ENCODE measurements at regions not wholly inside any gene's neighbourhood (a gene's known extent, or its start where the extent isn't known, plus 50 kb on each side); places are given as distances from the start of the nearest gene placed in this dataset.
A peak's percentile ranks its signal among the peaks of the same experiment; 100 is the strongest.
"Not testable (repeated sequence)": the region's sequence is repeated elsewhere in the genome, so short reads cannot be mapped to it uniquely, and the experiment has no call there.

GRCh38 chr9:38244971-38245370 is 147.5 kb upstream of the ALDH1B1 start:
- Histone ChIP-seq H3K9ac (ENCODE audit: low read length) (no peak overlapping the region), H3K9me3 (ENCODE audit: low read length) (no peaks in the 10 kb centered on the region), H3K36me3 (ENCODE audit: low read depth, low read length) (no peaks in the 10 kb centered on the region), H3K9me2 (replicated peaks; ENCODE audit: low read length) (no peaks in the 10 kb centered on the region), H3K4me2 (ENCODE audit: low read length) (no peak overlapping the region), H3K4me3 (ENCODE audit: low read length) (no peak overlapping the region), H2AFZ (ENCODE audit: low read length) (no peak overlapping the region), H4K20me1 (ENCODE audit: low read length) (no peaks in the 10 kb centered on the region), H3K27ac (ENCODE audit: low read length) (no peak overlapping the region), H3K27me3 (ENCODE audit: low read length) (no peaks in the 10 kb centered on the region), H3K4me1 (ENCODE audit: insufficient read depth, low read length) (no peaks in the 10 kb centered on the region), H3F3A (ENCODE audit: low read length, unreplicated experiment) (no peaks in the 10 kb centered on the region), H3K79me2 (ENCODE audit: low read length) (no peaks in the 10 kb centered on the region)
- CTCF ChIA-PET = no interaction called here
- POLR2A ChIA-PET (ENCODE audit: unreplicated experiment) = interaction anchor here (0.7 kb wide), 1 partner anchor 350 kb away, joined by 6 read pairs; no protein-coding TSS in a partner anchor
- intact Hi-C loops (cut with micrococcal nuclease) = no loop called here
- DNase-seq (peak; percentile 42), ATAC-seq (no peak)
- TF ChIP-seq CTCF (conservative IDR thresholded peaks at IDR 0.05; ENCODE audit: low read depth, low read length) = no peak
- TF ChIP-seq EZH2 (IDR thresholded peaks at IDR 0.05; ENCODE audit: low read length, unreplicated experiment) = no peak
- no peak for TF ChIP-seq EZH2phosphoT487 (IDR thresholded peaks at IDR 0.05; ENCODE audit: borderline replicate concordance, low read length)
- no TSS peak for BruUV-seq (replicated peaks)

- Histone ChIP-seq H3K9me2 (replicated peaks; ENCODE audit: low read length) (no peaks in the 10 kb centered on the region), H3K9me3 (ENCODE audit: low read length) (no peaks in the 10 kb centered on the region), H3K36me3 (ENCODE audit: low read depth, low read length) (no peaks in the 10 kb centered on the region), H4K20me1 (ENCODE audit: low read length) (no peaks in the 10 kb centered on the region), H2AFZ (ENCODE audit: low read length) (no peak overlapping the region), H3F3A (ENCODE audit: low read length, unreplicated experiment) (no peaks in the 10 kb centered on the region), H3K4me1 (ENCODE audit: insufficient read depth, low read length) (no peaks in the 10 kb centered on the region), H3K4me3 (ENCODE audit: low read length) (no peak overlapping the region), H3K27ac (ENCODE audit: low read length) (no peak overlapping the region), H3K4me2 (ENCODE audit: low read length) (no peak overlapping the region), H3K79me2 (ENCODE audit: low read length) (no peaks in the 10 kb centered on the region), H3K27me3 (ENCODE audit: low read length) (no peaks in the 10 kb centered on the region), H3K9ac (ENCODE audit: low read length) (no peak overlapping the region)
- intact Hi-C loops (cut with micrococcal nuclease) = no loop called here
- no peak for DNase-seq
- ATAC-seq = no peak
- ChIA-PET POLR2A (ENCODE audit: unreplicated experiment) (interaction anchor here (0.7 kb wide), 1 partner anchor 349 kb away, joined by 6 read pairs; no protein-coding TSS in a partner anchor), CTCF (no interaction called here)
- no TSS peak for BruUV-seq (replicated peaks)
- no peak for TF ChIP-seq EZH2phosphoT487 (IDR thresholded peaks at IDR 0.05; ENCODE audit: borderline replicate concordance, low read length)
- TF ChIP-seq EZH2 (IDR thresholded peaks at IDR 0.05; ENCODE audit: low read length, unreplicated experiment) = no peak
- TF ChIP-seq CTCF (conservative IDR thresholded peaks at IDR 0.05; ENCODE audit: low read depth, low read length) = no peak
Measured at GRCh38 chr9:38243993-38244392, 148.5 kb upstream of the ALDH1B1 start.

DNA sequence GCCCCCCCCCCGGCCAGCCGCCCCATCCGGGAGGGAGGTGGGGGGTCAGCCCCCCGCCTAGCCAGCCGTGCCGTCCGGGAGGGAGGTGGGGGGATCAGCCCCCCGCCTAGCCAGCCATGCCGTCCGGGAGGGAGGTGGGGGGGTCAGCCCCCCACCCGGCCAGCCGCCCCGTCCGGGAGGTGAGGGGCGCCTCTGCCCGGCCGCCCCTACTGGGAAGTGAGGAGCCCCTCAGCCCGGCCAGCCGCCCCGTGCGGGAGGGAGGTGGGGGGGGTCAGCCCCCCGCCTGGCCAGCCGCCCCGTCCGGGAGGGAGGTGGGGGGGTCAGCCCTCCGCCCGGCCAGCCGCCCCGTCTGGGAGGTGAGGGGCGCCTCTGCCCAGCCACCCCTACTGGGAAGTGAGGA is 150.4 kb upstream of the ALDH1B1 start:
- H3K27ac ChIP-seq (ENCODE audit: low read length); POLR2A ChIA-PET (ENCODE audit: unreplicated experiment); CTCF ChIA-PET; BruUV-seq (replicated peaks); H3K9ac ChIP-seq (ENCODE audit: low read length); H3K4me3 ChIP-seq (ENCODE audit: low read length); ATAC-seq; H4K20me1 ChIP-seq (ENCODE audit: low read length); DNase-seq; H3K9me2 ChIP-seq (replicated peaks; ENCODE audit: low read length); H3K9me3 ChIP-seq (ENCODE audit: low read length); H3K79me2 ChIP-seq (ENCODE audit: low read length); intact Hi-C loops (cut with micrococcal nuclease); H3K27me3 ChIP-seq (ENCODE audit: low read length); H3K4me1 ChIP-seq (ENCODE audit: insufficient read depth, low read length); H3K36me3 ChIP-seq (ENCODE audit: low read depth, low read length); H2AFZ ChIP-seq (ENCODE audit: low read length); H3K4me2 ChIP-seq (ENCODE audit: low read length); H3F3A ChIP-seq (ENCODE audit: low read length, unreplicated experiment): not testable (repeated sequence)

Measured in PC-3 (cell line).